GM21381 (cell line): ENCODE measurements at regions not wholly inside any gene's neighbourhood (a gene's known extent, or its start where the extent isn't known, plus 50 kb on each side); places are given as distances from the start of the nearest gene placed in this dataset.
"Not testable (repeated sequence)": the region's sequence is repeated elsewhere in the genome, so short reads cannot be mapped to it uniquely, and the experiment has no call there.

ENCODE experiments used
- ATAC-seq: cut with Tn5 transposase; IDR thresholded peaks from one replicate; pipeline ENCODE4 v1.9.1; 2021; ENCODE audit warnings: mild to moderate bottlenecking, moderate library complexity; ENCODE audit not compliant: unreplicated experiment

GRCh38 chr6:144746902-144747469 is 461.9 kb downstream of the UTRN start:
- ATAC-seq: no peak

DNA sequence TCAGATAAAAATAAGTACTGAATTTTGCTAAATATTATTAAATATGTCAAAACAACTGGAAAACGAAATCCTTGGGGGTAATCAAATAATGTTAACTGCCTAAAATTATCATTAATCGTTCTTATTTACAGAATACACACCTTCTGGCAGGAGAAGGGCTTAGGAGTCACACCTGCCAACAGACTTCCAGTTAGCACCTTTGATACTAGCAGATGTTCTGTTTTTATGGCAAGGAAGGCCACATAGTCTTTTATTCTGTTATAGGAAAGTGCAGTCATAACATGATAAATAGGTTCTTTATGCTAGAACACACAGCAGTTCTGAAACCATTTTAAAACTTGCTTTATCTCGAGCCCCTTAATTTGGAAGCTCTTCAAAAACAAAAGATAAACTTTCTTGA is 464.1 kb downstream of the UTRN start:
- ATAC-seq: no peak

- peak; percentile 95 for ATAC-seq
These were observed 468.0 kb downstream of the UTRN start for GRCh38 chr6:144753023-144753705.

GRCh38 chr6:144756469-144756868 is 471.3 kb downstream of the UTRN start:
- no peak for ATAC-seq

DNA sequence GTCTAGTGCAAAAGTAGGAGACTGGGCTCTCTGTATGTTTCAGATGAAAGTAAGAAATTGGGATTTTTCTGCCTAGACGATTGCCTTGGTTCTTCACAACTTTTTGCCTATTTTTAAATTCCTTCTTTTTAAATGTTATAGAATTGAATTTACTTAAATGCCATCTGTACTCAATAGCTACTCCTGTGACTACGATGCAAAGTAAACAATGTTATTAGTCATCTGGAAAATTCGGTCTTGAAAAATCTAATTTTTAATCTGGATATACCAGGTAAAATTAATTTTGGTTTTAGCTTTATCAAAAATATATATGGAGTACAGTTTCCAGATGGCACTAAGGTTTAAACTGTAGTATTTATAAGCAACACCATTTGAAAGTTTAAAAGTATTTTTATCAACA is 472.2 kb downstream of the UTRN start:
- ATAC-seq: no peak

DNA sequence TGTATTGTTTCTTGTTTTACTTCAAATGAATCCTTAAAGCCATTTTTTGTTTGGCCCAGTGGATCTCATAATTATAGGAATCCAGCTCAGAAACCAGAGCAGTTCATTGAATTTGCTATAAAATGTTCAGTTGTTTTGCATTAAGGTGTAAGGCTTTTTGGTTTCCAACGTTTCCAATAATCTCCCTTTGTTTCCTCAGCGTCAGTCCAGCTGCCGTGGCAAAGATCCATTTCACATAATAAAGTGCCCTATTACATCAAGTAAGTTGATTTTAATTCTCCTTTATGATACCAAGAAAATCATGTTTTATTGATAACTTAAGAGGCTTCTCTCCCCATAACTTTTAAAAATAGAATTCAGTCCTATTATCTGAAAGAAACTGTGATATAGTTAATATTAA is 472.6 kb downstream of the UTRN start:
- no peak for ATAC-seq

- no peak for ATAC-seq
These were observed 473.5 kb downstream of the UTRN start for GRCh38 chr6:144758602-144759001.

- no peak for ATAC-seq
These were observed 477.3 kb downstream of the UTRN start for GRCh38 chr6:144762469-144762868.

- ATAC-seq: no peak
These were observed 481.9 kb downstream of the UTRN start for GRCh38 chr6:144767051-144767450.

DNA sequence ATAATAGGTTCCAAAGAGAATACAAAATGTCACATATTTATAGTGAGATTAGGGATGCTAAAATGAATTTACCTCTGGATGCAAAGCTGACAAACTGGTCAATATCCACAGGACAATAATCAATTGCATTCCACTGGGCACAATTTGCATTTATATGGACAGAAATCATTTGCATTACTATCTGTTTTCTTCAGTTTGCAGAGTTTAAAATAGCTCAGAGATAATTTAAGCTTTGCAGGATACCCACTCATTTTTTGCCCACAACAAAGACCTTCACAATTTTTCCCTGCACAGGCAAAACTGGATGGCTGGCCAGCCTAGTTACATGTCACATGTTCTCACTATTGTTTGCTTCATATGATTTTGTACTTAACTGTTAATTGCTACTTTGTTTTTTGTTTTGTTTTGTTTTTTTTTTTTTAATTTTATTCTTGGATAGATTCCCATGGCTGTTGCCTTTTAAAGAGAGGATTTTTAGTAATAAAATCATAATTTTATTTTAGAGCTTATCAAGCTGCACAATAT is 483.5 kb downstream of the UTRN start:
- no peak for ATAC-seq

DNA sequence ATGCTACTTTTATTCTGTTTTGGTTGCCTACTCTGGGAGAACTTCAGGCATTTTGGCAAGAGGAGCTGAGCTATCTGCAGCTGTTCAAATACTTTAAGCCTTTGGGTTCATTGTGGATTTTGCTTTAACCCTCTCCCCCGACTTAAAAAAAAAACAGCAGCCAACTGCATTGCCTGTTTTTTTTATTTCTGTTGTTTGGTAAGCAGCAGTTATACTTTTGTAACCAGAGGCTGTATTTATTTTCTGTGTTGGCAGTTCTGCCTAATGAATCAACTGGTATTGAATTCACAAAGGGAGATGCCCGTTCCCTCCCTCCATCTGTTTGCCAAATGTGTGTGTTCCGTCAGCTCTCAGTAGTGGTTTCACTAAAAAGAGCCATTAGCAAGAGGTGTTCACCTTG is 484.0 kb downstream of the UTRN start:
- no peak for ATAC-seq

GRCh38 chr6:144776031-144776819 is 491.1 kb downstream of the UTRN start:
- ATAC-seq: no peak

GRCh38 chr6:144777249-144777648 is 492.1 kb downstream of the UTRN start:
- peak; percentile 60 for ATAC-seq

- no peak for ATAC-seq
These were observed 492.9 kb downstream of the UTRN start for GRCh38 chr6:144778056-144778455.

DNA sequence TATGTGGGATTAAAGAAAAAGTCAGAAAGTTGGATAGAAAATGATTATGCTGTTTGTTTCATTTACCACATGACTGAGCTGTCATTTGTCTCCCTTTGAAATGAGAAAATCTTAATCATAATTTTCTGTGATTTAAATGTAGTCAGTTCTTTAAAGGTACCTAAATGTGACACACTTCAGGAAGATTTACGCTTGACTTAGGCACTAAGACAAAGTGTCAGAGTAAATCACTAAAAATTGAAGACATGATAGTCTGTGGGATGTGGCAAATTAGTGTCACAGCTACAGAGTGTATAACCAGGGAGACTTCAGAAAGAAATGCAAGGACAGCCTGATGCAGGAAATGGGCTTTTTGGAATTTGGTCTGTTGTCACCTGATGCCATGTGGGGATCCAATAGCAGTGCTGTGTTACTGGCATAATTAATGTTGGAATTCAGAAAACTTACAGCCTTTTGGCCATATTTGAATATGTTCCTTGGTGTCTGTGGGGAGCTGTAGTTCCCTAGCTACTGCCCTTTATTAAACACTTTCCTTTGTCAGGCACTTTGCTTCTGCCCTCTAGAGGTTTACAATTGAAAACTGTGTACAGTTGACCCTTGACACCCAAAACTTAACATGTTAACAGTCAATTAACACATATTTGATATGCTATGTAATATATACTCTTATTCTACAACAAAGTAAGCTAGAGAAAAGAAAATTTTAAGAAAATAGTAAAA is 493.8 kb downstream of the UTRN start:
- no peak for ATAC-seq

DNA sequence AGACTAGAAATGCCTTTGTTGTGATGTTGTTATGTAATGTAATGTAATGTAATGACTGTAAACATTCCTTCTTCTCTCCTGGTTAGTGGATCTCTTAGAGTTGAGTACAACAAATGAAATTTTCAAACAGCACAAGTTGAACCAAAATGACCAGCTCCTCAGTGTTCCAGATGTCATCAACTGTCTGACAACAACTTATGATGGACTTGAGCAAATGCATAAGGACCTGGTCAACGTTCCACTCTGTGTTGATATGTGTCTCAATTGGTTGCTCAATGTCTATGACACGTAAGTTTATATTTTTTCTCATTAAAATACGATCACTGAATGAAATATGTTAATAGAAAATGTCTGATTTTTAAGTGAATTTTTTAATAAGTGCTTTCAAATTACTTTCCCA is 496.7 kb downstream of the UTRN start:
- ATAC-seq: no peak

GRCh38 chr6:144782634-144783033 is 497.5 kb downstream of the UTRN start:
- ATAC-seq: no peak

DNA sequence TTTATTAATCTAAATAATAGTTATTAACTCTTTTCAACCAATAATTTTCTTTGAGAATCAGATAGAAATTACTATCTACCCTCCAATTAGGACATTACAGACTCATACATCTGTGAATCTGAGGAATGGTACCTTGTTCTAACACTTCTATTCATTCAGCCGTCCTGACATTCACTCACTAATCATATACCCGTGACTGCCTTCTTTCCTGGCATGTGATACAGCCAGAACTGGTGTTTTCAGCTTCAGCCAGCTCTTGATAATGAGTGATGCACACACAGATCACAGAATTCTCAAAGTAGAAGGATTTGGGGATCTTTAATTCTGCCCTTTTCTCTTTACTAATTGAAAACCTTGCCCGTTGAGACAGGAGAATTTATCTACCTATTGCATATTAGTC is 499.9 kb downstream of the UTRN start:
- no peak for ATAC-seq

DNA sequence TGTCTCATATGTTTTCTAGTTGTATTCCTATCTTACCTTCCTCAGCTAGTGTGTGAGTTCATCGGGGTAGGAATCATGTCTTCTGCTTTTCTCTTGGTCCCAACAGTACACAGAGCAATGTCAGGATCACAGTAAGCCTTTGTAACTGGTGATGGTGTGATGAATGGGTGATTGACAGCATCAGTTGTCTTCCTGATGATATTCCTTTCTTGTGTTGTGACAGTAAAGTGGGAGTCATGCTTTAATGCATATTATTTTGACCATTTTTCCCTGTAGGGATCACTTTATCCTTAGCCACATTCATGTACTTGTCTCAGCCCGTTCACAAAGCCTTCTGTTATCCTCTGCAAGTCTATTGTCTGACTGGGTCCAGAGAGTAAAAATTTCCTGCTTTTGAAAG is 501.7 kb downstream of the UTRN start:
- ATAC-seq: no peak

DNA sequence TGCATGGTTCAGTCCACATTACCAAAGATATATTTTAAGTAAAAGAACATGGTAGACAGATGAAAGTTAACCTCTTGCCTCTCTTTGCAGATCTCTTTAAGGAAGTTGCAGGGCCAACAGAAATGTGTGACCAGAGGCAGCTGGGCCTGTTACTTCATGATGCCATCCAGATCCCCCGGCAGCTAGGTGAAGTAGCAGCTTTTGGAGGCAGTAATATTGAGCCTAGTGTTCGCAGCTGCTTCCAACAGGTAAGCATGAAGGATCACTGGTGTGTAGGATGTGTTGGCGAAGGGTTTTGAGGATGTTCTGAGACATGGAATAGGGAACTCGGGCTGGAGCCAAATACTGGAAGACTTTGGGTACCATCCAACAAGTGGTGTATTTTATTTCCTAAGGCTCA is 508.6 kb downstream of the UTRN start:
- ATAC-seq: no peak

GRCh38 chr6:144795022-144795421 is 509.9 kb downstream of the UTRN start:
- not testable (repeated sequence) for ATAC-seq
